ENCODE measurements at regions not wholly inside any gene's neighbourhood (a gene's known extent, or its start where the extent isn't known, plus 50 kb on each side); places are given as distances from the start of the nearest gene placed in this dataset.

- H3K4me3 ChIP-seq (ENCODE audit: low read depth, low read length) = no peak overlapping the region
- no peak for TF ChIP-seq CTCF (IDR thresholded peaks at IDR 0.05; ENCODE audit: low read depth, low read length, missing control alignments)
- DNase-seq (ENCODE audit: low read depth) = no peak
- in situ Hi-C loops (cut with HindIII; ENCODE audit: low sequenced_read_pairs) = no loop called here
These were observed 1509.7 kb downstream of the MAT2B start for GRCh38 chr5:165015126-165015525.

- TF ChIP-seq CTCF (IDR thresholded peaks at IDR 0.05; ENCODE audit: low read depth, low read length, missing control alignments) = no peak
- no peak overlapping the region for H3K4me3 ChIP-seq (ENCODE audit: low read depth, low read length)
- no peak for DNase-seq (ENCODE audit: low read depth)
- in situ Hi-C loops (cut with HindIII; ENCODE audit: low sequenced_read_pairs) = no loop called here
These were observed 1510.1 kb downstream of the MAT2B start for GRCh38 chr5:165015547-165015946.

GRCh38 chr5:165026971-165027370, 1521.6 kb downstream of the MAT2B start:
- H3K4me3 ChIP-seq (ENCODE audit: low read depth, low read length) = no peak overlapping the region
- no peak for DNase-seq (ENCODE audit: low read depth)
- in situ Hi-C loops (cut with HindIII; ENCODE audit: low sequenced_read_pairs) = no loop called here
- no peak for TF ChIP-seq CTCF (IDR thresholded peaks at IDR 0.05; ENCODE audit: low read depth, low read length, missing control alignments)

GRCh38 chr5:165028356-165028755, 1522.9 kb downstream of the MAT2B start:
- TF ChIP-seq CTCF (IDR thresholded peaks at IDR 0.05; ENCODE audit: low read depth, low read length, missing control alignments) = no peak
- no peak overlapping the region for H3K4me3 ChIP-seq (ENCODE audit: low read depth, low read length)
- in situ Hi-C loops (cut with HindIII; ENCODE audit: low sequenced_read_pairs) = no loop called here
- no peak for DNase-seq (ENCODE audit: low read depth)

GRCh38 chr5:165029099-165029870, 1523.9 kb downstream of the MAT2B start:
- DNase-seq (ENCODE audit: low read depth) = no peak
- peak; percentile 39 for TF ChIP-seq CTCF (IDR thresholded peaks at IDR 0.05; ENCODE audit: low read depth, low read length, missing control alignments)
- no peak overlapping the region for H3K4me3 ChIP-seq (ENCODE audit: low read depth, low read length)
- in situ Hi-C loops (cut with HindIII; ENCODE audit: low sequenced_read_pairs) = no loop called here

GRCh38 chr5:165030971-165031370, 1525.6 kb downstream of the MAT2B start:
- no peak for DNase-seq (ENCODE audit: low read depth)
- H3K4me3 ChIP-seq (ENCODE audit: low read depth, low read length) = no peak overlapping the region
- TF ChIP-seq CTCF (IDR thresholded peaks at IDR 0.05; ENCODE audit: low read depth, low read length, missing control alignments) = no peak
- in situ Hi-C loops (cut with HindIII; ENCODE audit: low sequenced_read_pairs) = no loop called here

Measured in astrocyte of the cerebellum (primary cell).